Dedifferentiated amniotic fluid mesenchymal stem cell (primary cell): ENCODE measurements at regions not wholly inside any gene's neighbourhood (a gene's known extent, or its start where the extent isn't known, plus 50 kb on each side); places are given as distances from the start of the nearest gene placed in this dataset.

ENCODE experiments used
- DNase-seq: peaks from one replicate; pipeline ENCODE4 v3.0.0-alpha.2; 2016; ENCODE audit errors: extremely low spot score

DNA sequence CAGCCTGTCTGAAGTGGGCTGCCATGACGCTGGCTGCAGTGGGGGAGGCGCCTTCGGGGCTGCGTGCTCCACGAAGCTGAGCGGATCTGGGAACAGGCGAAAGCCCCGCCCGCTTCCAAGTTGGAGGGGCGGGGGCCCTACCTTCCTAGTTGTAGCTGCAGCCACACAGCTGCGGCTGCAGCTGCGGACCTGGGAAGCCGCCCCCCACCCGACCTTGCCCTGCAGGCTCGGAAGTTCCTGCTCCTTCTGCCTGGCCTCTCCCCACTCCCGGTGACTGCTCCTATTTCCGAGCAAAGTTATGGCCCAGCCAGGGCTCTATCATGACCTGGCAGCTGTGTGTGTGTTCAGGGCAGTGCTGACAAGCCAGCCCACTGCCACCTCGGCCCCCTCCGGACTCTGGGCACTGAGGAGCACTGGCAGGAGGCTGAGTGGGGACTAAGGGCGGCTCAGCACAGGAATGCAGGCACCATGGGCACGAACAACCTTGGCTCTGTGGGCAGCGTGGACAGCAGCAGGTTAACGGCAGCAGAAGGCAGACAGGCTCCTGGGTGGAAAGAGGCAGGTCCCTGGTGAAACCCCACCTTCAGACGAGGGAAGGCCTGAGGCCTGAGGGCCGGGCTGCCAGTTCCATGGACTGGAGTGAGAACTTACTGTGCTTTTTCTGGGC, 352.4 kb upstream of the TMCO5A start:
- DNase-seq, result no peak

DNA sequence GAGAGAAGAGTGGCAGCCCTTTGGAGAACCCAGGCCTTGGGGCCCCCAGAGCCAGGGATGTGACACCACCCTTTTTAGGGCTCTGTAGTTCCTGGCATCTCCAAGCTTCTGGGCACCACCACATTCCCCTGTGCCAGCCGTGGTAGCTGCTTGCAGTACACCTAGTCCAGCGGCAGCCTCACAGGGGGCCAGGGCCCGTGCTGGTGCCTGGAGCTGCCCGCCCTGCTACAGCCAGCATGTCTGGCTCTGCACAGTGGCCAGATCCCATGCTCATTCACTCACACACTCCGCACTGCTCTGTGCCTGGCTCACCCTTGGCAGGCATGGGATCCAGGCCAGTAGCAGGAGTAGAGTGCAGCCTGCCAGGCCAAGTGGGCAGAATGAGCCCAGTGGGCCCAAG, 351.6 kb upstream of the TMCO5A start:
- DNase-seq, result no peak

DNA sequence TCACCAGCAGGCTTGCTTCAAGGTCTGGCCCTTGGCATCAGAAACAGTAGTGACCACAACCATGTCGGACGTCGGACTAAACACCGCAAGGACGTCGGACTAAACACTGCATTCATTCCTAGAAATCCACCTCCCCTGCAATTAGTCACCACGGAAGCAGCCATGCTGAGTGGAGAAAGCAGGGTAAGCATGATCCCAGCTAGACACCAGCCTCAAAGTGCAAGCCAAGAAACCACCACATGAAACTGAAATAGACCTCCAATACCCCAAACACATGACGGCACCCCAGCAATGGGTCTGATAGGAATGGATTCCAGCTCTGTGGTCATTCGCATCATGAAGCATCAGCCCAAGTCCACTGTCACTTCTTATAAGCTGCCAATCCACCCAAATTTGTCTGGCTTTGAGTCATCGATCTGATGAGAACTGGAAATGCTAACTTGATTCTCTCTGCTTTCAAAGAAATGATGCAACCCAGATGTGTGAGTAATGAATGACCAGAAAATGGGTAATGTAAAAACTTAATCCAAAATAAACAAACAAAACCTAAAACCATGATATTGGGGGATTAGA, 348.3 kb upstream of the TMCO5A start:
- DNase-seq, result peak; percentile 36

DNA sequence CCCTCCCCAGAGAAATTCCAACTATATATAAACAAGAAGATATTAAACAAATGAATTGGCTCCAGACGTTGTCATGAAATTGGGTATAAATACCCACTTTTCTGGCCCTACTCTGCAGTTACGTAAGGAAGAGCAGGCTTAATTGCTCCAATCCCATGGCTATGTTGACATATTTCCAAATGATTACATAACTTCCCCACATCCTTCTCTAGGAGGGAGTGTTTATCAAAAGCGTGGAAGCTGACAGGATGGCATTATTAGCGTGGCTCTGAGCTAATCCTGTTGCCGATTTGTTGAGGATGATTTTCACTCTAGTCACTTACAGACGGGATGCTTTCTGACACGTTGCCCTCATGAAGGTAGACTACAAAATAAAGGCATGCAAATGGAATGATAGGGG, 347.5 kb upstream of the TMCO5A start:
- no peak for DNase-seq

DNA sequence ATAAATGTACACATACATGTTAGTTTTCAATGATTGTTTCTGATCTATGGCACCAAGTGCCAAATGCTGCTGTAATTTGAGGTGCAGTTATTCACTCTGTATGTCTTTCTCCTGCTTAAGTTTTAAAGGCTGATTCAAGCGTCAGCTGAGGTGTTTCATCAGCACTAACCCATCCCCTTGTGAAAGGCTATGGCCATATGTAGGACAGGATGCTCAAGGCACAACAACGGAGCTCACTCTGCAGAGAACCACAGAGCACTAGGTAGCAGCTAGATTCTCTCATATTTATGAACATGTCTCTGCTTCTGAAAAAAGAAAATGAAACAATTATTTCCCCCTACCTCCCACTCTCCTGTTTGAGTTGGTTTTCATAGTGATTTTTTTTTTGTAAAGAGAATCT, 340.0 kb upstream of the TMCO5A start:
- no peak for DNase-seq

DNA sequence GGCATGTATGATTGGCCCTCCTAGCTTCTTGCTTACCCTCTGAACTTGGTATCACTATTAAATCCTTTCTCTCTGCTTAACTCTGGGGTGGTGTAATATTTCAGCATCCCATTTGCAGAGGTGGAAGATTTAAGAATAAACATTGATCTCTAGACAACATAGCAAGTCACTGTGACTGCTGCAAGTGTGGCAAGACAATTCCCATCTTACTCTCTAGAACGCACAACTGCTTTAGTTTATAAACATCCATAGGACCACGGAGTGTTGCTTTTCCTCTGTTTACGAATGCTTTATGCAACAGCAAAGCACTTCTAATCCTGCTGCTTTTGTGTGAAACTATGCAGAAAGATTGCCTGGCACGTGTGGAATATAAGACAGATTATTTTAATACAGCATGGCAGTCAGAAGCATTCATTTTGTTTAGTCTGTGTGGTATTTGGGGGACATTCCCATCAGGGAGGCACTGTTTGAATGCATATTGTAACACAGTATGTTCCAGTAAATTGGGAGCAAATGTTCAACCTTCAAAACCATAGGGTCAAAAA, 338.9 kb upstream of the TMCO5A start:
- DNase-seq, result no peak

DNA sequence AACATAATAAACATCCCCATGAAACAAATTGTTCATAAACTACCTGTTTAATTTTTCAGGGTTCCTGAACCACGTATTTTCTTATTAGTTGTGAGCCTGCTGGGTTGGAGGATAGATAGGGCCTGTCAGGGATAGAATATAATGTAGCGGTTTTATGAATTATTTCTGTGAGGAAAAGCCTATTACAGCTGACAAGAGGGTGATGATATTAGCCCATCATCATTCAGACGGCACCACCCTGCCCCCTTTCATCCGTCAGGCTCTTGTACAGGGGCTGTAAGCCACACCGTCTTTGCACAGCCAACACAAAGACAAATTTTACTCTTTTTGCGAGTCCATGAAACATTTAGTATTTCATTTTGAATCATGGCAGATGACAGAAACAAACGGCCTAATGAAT, 335.3 kb upstream of the TMCO5A start:
- no peak for DNase-seq

DNA sequence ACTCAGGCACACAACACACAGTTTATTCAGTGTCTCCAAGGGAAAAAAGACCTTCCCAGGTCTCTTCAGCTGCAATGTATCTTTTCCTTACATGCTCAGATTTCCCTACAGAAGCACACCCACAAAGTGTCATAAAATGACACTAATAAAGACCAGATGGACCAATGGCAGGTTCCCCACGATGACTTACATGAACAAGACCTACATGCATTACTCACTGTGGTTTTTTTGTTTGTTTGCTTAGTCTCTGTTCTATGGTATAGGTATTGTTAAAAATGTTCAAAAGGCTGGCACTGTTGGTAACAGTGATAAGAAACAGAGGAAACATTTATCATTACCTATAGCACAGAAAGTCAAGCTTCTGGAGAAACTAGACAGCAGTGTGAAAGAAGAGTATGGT, 318.2 kb upstream of the TMCO5A start:
- no peak for DNase-seq

DNA sequence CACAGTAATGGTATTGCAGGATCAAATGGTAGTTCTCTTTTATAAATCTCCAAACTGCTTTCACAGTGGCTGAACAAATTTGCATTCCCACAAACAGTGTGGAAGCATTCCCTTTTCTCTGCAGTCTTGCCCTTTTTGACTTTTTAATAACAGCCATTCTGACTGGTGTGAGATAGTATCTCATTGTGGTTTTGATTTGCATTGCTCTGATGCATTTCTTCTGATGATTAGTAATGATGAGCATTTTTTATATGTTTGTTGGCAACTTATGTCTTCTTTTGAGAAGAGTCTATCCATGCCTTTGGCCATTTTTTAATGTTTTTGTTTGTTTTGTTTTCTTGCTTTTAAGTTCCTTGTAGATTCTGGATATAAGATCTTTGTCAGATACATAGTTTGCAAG, 316.1 kb upstream of the TMCO5A start:
- DNase-seq, result no peak

DNA sequence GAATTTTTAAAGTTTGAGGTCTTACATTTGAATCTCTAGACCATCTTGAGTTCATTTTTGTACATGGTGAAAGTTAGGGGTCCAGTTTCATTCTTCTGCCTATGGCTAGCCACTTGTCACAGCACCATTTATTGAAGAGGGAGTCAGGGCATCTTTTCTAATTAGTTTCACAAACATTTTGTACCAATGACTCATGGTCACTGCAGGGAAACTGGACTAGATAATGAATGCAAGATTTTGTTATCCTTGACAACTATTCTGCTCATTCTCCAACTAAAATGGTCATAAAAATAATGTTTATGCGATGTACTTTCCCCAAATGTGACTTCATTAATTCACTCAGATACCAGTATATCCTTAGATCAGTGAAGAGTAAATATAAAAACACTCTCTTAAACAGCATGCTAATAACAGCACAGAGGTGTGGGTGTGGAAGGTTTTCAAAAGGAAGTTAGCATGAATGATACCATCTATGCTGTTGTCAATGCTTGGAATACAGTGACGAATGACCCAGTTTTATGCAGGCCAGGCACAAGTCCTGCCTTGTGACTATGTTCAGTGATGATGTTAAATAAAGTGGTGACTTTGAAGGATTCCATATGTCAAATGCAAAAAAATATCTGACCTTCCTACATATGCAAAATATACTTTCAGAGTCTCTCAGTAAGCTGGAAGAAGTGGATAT, 314.9 kb upstream of the TMCO5A start:
- DNase-seq, result no peak

DNA sequence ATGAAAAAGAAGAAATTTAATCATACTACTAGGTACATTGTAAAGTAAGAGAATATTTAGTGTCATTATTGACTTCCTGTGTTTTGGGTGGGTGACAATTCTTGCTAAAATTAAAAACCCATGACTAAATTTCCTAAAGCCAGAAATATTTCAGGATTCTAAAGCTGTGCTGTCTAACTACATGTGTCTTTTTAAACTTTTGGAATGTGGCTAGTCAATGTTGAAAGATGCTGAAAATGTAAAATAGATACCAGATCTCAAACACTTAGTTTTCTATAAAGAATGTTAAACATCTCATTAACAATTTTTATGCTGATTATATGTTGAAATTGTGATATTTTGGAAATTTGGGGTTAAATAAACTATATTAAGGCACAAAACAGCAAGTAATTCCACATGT, 308.9 kb upstream of the TMCO5A start:
- DNase-seq, result no peak

DNA sequence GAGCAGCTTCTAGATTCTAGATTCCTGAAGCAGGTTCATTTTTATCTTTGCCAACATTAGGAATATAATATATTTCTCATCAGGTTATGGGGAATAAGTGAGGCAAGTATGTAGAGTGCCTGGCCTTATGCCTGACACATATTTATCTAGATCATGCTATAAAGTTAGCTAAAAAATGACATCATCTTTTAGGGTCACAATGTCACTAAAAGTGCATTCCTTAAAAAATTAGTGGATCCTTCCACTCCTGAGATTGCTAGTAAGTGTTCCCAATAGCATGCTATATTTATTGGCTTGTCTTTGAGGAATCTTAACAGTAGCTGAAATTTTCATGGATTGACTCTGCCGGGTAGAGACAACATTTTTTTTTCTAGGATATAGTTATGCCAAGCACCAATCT, 305.9 kb upstream of the TMCO5A start:
- no peak for DNase-seq

DNA sequence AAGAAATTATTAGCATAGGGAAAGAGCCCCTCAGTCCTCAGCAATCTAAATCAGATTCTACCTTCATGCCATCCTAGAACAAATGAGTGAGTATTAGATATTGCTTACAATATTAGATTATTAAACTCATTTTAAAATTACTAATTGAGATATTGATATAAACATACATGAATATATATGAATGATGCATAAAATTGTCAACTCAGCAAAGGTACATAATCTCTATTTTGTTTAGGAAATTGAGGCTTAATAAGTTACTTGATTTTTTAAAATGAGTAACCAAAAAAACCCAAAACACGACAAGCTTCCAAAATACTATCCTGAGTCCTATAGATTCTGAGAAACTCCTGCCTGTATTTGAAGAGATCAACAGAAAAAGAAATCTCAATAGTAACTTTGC, 297.7 kb upstream of the TMCO5A start:
- no peak for DNase-seq

DNA sequence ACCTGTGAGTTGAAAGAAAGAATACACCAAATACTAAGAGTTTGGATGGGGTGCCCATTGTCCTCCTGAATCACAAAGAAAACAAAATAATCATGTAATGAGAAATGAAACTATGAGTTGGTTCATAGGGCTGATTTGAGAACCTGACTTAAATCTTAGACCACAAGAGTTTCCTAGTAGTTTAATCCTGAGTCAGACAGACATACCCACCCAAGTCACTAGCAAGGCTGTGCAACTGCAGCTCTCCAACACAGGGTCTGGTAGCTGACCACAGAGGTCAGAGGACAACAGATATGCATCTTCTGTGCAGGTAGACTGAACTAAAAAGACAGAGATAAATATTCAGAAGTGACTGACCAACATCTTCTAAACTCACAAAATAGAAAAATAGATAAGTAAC, 296.3 kb upstream of the TMCO5A start:
- no peak for DNase-seq

DNA sequence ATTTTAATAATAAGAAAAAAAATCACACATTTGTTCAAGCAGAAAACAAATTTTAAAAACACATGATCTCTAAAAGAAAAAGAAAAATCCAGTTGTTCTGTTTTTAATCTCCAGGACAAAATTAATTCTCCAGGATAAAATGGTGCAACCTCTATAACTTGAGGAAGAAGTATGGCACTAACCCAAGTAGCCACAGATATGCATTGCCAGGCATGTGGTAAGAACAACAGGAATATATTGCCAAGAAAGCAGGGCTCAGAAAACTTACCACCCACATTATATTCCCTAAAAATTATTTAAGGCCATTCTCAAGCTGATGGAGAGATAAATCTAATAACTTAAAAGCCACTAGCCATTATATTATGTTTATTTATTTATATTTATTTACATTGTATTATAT, 295.7 kb upstream of the TMCO5A start:
- no peak for DNase-seq

DNA sequence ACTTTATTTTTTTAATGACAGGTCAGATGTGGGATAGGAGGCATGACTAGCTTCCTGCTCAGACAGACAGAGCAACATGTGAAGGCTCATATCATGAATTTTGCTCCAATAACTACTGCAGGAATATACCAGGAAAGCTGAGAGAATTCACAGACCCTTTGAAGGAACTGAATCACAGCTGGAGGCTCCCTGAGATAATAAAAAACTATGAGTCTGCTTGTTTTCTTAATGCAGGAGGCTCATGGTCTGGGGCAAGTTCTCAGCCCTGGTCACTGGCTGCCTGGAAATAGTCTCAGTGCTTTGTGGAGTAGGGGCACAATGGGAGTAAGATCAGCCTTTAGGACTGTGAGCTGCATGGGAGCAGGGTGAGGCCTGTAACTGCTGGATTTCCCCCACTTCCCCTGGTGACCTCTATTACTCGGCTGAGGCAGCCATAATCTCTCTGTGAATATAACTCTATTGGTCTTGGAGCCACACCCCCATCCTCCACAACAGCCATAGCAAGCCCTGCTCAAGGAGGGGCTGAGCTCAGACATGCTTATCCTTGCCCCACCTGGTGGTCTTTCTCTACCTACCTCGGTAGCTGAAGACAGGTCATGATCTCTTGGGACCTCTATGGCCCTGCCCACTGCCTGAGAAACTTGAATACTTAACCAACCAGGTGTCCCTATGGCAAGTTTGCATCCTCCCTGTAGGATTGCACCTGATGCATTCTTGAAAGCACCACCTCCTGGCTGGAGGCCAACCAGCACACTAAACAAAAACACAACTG, 281.6 kb upstream of the TMCO5A start:
- DNase-seq, result no peak

DNA sequence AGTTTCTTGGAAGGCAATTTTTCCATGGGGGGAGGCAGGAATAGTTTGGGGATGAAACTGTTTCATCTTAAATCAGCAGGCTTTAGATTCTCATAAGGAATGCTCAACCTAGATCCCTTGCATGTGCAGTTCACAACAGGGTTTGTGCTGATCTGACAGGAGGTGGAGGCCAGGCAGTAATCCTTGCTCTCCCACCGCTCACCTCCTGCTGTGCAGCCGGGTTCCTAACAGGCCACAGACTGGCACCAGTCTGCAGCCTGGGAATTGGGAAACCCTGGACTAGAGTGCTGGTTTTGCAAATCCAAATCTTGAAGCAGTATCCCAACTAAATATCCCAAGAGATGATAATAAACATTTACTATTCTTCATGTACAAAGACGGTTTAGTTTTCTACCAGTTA, 256.3 kb upstream of the TMCO5A start:
- DNase-seq, result no peak

DNA sequence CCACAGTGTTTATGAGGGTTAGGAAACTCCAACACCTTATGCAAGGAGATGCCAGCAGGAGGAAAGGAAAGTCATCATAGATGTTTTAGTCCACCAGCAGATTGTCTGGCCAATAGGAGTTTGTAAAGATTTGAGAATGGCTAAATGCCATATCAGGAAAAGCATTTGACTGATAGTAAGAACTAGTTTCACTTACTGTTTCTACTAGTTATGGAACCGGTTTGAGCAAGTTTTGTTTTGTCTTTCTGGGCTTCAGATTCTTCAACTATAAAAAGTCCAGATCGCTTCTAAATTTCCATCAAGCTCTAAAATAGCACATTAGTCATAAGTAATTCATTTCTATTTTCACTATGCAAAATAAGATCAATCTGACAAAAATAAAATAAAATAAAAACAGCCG, 254.8 kb upstream of the TMCO5A start:
- DNase-seq, result no peak

DNA sequence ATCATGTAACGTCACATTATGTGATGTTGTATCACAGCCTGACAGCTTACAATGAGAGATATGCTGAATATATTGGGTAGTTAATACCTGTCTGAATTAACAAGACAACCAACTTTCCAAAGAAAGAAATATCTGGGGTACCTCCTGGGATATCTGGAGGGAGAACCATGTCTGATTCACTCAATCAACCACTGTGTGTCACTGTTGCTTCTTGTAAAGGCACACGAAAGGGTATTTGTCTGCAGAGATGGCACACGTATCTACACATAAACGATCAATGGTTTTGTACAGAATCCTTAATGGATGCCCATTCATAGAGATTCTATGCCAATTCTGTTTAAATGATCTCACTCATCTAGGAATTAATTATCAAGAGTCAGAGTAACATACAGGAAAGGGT, 252.1 kb upstream of the TMCO5A start:
- no peak for DNase-seq

DNA sequence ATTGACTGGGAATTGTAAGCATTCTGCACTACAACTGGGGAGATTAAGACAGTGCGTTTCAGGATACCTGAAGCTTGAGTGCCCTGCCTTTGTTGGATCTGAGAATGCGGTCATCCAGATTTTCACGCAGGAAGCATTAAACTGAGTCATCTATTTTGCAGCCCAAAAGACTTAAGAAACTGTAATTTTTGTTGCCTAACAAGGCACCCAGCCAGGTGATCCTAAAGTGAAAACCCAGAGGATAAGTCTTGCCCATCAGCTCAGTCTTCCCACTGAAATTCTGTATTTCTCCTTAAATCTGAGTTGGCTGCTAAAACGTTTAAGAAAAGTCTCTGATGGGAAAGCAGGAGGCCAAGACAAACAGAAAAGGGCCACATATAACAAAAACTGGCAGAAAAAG, 242.5 kb upstream of the TMCO5A start:
- DNase-seq, result no peak

DNA sequence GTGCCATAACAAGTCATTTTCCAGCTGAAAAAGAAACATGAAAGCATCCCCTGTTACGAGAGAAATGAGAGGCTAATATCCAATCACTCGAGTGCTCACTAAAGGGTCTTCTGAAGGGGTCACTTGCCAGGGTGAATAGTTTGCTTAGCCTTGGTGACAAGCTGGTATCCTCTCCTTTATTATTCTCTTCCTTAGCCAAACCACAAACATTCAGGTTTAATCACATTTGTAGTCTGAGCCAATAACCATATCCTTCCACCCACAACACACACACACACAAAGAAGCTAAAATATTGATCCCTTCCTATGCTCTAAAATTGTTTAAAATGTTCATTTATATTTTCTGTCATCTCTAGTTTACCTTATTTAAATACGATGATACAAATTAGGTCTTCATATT, 240.5 kb upstream of the TMCO5A start:
- no peak for DNase-seq

DNA sequence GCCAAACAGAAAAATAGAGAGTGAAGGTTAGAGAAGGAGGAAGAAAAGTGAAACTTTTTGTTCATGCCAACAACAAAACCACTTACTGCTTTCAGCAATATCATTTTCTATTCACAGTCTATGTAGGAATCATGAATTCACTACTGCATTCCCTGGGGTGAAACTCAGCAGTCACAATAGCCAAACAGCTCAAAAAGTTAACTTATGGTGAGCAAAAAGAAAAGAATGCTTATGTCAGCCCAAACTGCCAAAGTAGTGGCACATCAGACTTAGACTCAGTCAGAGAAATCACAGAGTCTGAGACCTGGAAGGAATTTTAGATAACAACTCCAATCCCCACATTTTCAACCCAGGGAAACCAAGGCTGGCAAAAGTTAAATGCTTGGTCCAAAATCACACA, 238.7 kb upstream of the TMCO5A start:
- peak; percentile 44 for DNase-seq

DNA sequence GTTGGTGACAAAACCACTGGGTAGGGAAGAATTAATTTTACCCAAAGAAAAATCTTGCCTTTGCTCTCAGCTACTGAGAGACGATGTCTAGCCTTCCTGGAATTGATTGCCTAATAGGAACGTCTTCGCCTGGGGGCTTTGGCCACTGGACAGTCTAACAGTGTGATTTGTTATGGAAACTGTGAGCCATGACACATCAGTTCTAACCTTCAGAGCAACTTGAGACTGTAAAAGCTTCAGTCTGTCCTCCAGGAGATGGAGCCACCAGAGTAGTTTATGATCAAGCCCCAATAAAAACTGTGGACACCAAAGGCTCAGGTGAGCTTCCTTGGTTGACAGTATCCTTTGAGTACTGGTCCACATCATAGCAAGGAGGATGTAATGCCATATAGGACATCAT, 235.8 kb upstream of the TMCO5A start:
- no peak for DNase-seq
